Endodermal cell (in vitro differentiated cells): ENCODE measurements at regions not wholly inside any gene's neighbourhood (a gene's known extent, or its start where the extent isn't known, plus 50 kb on each side); places are given as distances from the start of the nearest gene placed in this dataset.

Experiments
- DNase-seq: peaks from one replicate; pipeline ENCODE4 v3.0.0-alpha.2; 2017
- H3K27ac ChIP-seq: 2 replicates; pipeline ENCODE4 v1.5.1; 2013; ENCODE audit warnings: mild to moderate bottlenecking, low read depth, low read length, moderate library complexity
- H3K27me3 ChIP-seq: 2 replicates; pipeline ENCODE4 v1.6.1; 2013; ENCODE audit warnings: mild to moderate bottlenecking, low read length, moderate library complexity; ENCODE audit not compliant: insufficient read depth, control insufficient read depth, poor library complexity, severe bottlenecking
- H3K36me3 ChIP-seq: 2 replicates; pipeline ENCODE4 v1.7.0; 2013; ENCODE audit warnings: mild to moderate bottlenecking, low read length, moderate library complexity; ENCODE audit not compliant: control insufficient read depth, insufficient read depth
- H3K4me1 ChIP-seq: one replicate; pipeline ENCODE4 v1.7.0; 2013; ENCODE audit warnings: low read length; ENCODE audit not compliant: control insufficient read depth, insufficient read depth
- H3K4me3 ChIP-seq: 2 replicates; pipeline ENCODE4 v1.5.1; 2013; ENCODE audit warnings: mild to moderate bottlenecking, low read length, moderate library complexity
- H3K9ac ChIP-seq: 2 replicates; pipeline ENCODE4 v1.6.1; 2013; ENCODE audit warnings: mild to moderate bottlenecking, low read length, moderate library complexity; ENCODE audit not compliant: poor library complexity, severe bottlenecking; ENCODE audit errors: extremely low read depth
- H3K9me3 ChIP-seq: 2 replicates; pipeline ENCODE4 v1.6.1; 2013; ENCODE audit warnings: mild to moderate bottlenecking, low read length, moderate library complexity; ENCODE audit not compliant: control insufficient read depth
- H3K27ac Mint-ChIP-seq: 2 replicates; pipeline ENCODE4 v1.8.0; 2020; ENCODE audit warnings: mixed read lengths
- H3K27me3 Mint-ChIP-seq: 2 replicates; pipeline ENCODE4 v1.8.0; 2021; ENCODE audit warnings: mild to moderate bottlenecking, mixed read lengths; ENCODE audit not compliant: insufficient read depth
- H3K36me3 Mint-ChIP-seq: 2 replicates; pipeline ENCODE4 v1.8.0; 2020; ENCODE audit warnings: low read depth, mixed read lengths
- H3K4me1 Mint-ChIP-seq: 2 replicates; pipeline ENCODE4 v1.8.0; 2020; ENCODE audit warnings: mixed read lengths
- H3K4me3 Mint-ChIP-seq: 2 replicates; pipeline ENCODE4 v1.8.0; 2020; ENCODE audit warnings: mild to moderate bottlenecking, moderate library complexity, mixed read lengths
- H3K9me3 Mint-ChIP-seq: 2 replicates; pipeline ENCODE4 v1.8.0; 2020; ENCODE audit warnings: mild to moderate bottlenecking, mixed read lengths
- CTCF ChIP-seq: fragments of 200-600 bp; sonication (generic); conservative IDR thresholded peaks from 2 replicates; pipeline ENCODE4 v1.5.0; 2021; ENCODE audit warnings: antibody characterized with exemption, mild to moderate bottlenecking
- WGBS, 2 experiments: methylation state at CpG; one replicate each; pipeline versions ENCODE4 v1.1.5 to v1.1.7; 2013; ENCODE audit warnings: missing lambda C conversion rate in 2 of 2, mixed read lengths in 1 of 2; ENCODE audit not compliant: insufficient coverage in 1 of 2, insufficient read length in 1 of 2; 5-methylcytosine and 5-hydroxymethylcytosine counted together

- Histone ChIP-seq H3K4me3 (no peak overlapping the region), H3K9ac (no peak overlapping the region), H3K9me3 (no peaks in the 10 kb centered on the region), H3K4me1 (no peaks in the 10 kb centered on the region), H3K27ac (no peak overlapping the region), H3K36me3 (no peaks in the 10 kb centered on the region), H3K27me3 (no peaks in the 10 kb centered on the region)
- DNase-seq: no peak
- H3K36me3 Mint-ChIP-seq: no peaks in the 10 kb centered on the region
- WGBS, 2 experiments: 90 to 100% methylated on average over 1 to 4 of the region's 4 CpGs
- no peak overlapping the region for H3K4me3 Mint-ChIP-seq
- H3K27me3 Mint-ChIP-seq: no peaks in the 10 kb centered on the region
- H3K27ac Mint-ChIP-seq: no peak overlapping the region
- peaks cover 3% of the 10 kb centered on the region for H3K4me1 Mint-ChIP-seq
- no peak for TF ChIP-seq CTCF
- no peaks in the 10 kb centered on the region for H3K9me3 Mint-ChIP-seq
Observed at GRCh38 chr9:22893196-22893843, 446.7 kb downstream of the DMRTA1 start.

GRCh38 chr9:22898591-22898990 is 452.0 kb downstream of the DMRTA1 start:
- Mint-ChIP-seq H3K4me3 (no peak overlapping the region), H3K9me3 (no peaks in the 10 kb centered on the region), H3K27me3 (no peaks in the 10 kb centered on the region), H3K4me1 (peaks cover 6% of the 10 kb centered on the region), H3K27ac (no peak overlapping the region), H3K36me3 (no peaks in the 10 kb centered on the region)
- WGBS, 2 experiments: 84% methylated on average over 4 of the region's 4 CpGs; no CpG with 5 or more reads in 1 of the 2 experiments
- Histone ChIP-seq H3K9me3 (no peaks in the 10 kb centered on the region), H3K36me3 (no peaks in the 10 kb centered on the region), H3K4me3 (no peak overlapping the region), H3K9ac (no peak overlapping the region), H3K27me3 (no peaks in the 10 kb centered on the region), H3K27ac (no peak overlapping the region), H3K4me1 (no peaks in the 10 kb centered on the region)
- DNase-seq: no peak
- TF ChIP-seq CTCF: no peak

- no peaks in the 10 kb centered on the region for H3K36me3 Mint-ChIP-seq
- Histone ChIP-seq H3K9ac (no peak overlapping the region), H3K27ac (no peak overlapping the region), H3K36me3 (no peaks in the 10 kb centered on the region), H3K9me3 (no peaks in the 10 kb centered on the region), H3K4me3 (no peak overlapping the region), H3K27me3 (no peaks in the 10 kb centered on the region), H3K4me1 (peaks cover 3% of the 10 kb centered on the region)
- no peak overlapping the region for H3K4me3 Mint-ChIP-seq
- H3K27me3 Mint-ChIP-seq: no peaks in the 10 kb centered on the region
- no peak for TF ChIP-seq CTCF
- no peak overlapping the region for H3K27ac Mint-ChIP-seq
- DNase-seq: no peak
- H3K9me3 Mint-ChIP-seq: no peaks in the 10 kb centered on the region
- 80 to 83% methylated on average over 1 of the region's 1 CpG for WGBS, 2 experiments
- H3K4me1 Mint-ChIP-seq: peaks cover 37% of the 10 kb centered on the region
Observed at GRCh38 chr9:22911632-22912031, 465.0 kb downstream of the DMRTA1 start.
